ENCODE measurements at regions not wholly inside any gene's neighbourhood (a gene's known extent, or its start where the extent isn't known, plus 50 kb on each side); places are given as distances from the start of the nearest gene placed in this dataset.

- Histone ChIP-seq H3K23ac (ENCODE audit: low read depth, low read length) (no peak overlapping the region), H2BK5ac (ENCODE audit: low read depth, low read length, poor library complexity, severe bottlenecking) (no peak overlapping the region), H3K4me3 (ENCODE audit: insufficient read depth, low read depth, low read length) (no peak overlapping the region), H2AK5ac (ENCODE audit: low read depth, low read length) (no peak overlapping the region), H2BK120ac (ENCODE audit: low read depth, low read length) (no peak overlapping the region), H3K79me1 (ENCODE audit: low read depth in 1 of 2, low read length in 2 of 2) (no peaks in the 10 kb centered on the region), H3K18ac (ENCODE audit: low read depth, low read length) (no peak overlapping the region), H3K27ac (ENCODE audit: insufficient read depth, low read length) (no peak overlapping the region), H2AK9ac (replicated peaks; ENCODE audit: low read depth, low read length, poor library complexity) (no peak overlapping the region), H3K4me2 (ENCODE audit: low read depth, low read length) (no peak overlapping the region), H3K9me1 (ENCODE audit: insufficient read depth, low read length) (no peaks in the 10 kb centered on the region), H3K27me3 (ENCODE audit: control insufficient read depth, insufficient read depth, low read length) (peaks cover 24% of the 10 kb centered on the region; the same call in 1 of the 2 replicates), H3K9me3 (ENCODE audit: control insufficient read depth, insufficient read depth, low read length) (no peaks in the 10 kb centered on the region), H2BK15ac (ENCODE audit: low read depth, low read length) (no peak overlapping the region), H3K36me3 (ENCODE audit: control insufficient read depth, insufficient read depth, low read length) (no peaks in the 10 kb centered on the region), H3K9ac (ENCODE audit: low read depth, low read length) (no peak overlapping the region), H2AFZ (replicated peaks; ENCODE audit: low read length, poor library complexity) (no peak overlapping the region), H3K56ac (ENCODE audit: extremely low read depth, insufficient read depth, low read length) (no peak overlapping the region), H2BK20ac (ENCODE audit: low read depth, low read length) (no peak overlapping the region), H4K91ac (ENCODE audit: insufficient read depth, low read depth, low read length) (no peak overlapping the region), H3K4me1 (ENCODE audit: control insufficient read depth, insufficient read depth, low read length) (no peaks in the 10 kb centered on the region), H4K20me1 (ENCODE audit: insufficient read depth, low read length) (no peaks in the 10 kb centered on the region), H4K5ac (ENCODE audit: low read depth, low read length) (no peak overlapping the region), H3K14ac (replicated peaks; ENCODE audit: low read depth, low read length) (no peak overlapping the region), H3K4ac (ENCODE audit: low read depth, low read length) (no peak overlapping the region), H4K8ac (ENCODE audit: low read depth in 2 of 2, low read length in 2 of 2) (no peak overlapping the region)
- intact Hi-C loops (cut with micrococcal nuclease) = no loop called here
- no peak for TF ChIP-seq MAZ (IDR thresholded peaks at IDR 0.05; ENCODE audit: borderline replicate concordance, low read depth, low read length)
- TF ChIP-seq NFE2L2 (IDR thresholded peaks at IDR 0.05; ENCODE audit: low read depth, low read length) = no peak
- TF ChIP-seq CEBPB (IDR thresholded peaks at IDR 0.05; ENCODE audit: low read depth, low read length) = no peak
- TF ChIP-seq RAD21 (IDR thresholded peaks at IDR 0.05; ENCODE audit: low read length) = no peak
- TF ChIP-seq BHLHE40 (IDR thresholded peaks at IDR 0.05; ENCODE audit: low read depth, low read length) = no peak
- no peak for TF ChIP-seq ELK1 (IDR thresholded peaks at IDR 0.05; ENCODE audit: borderline replicate concordance, low read depth, low read length)
- TF ChIP-seq SMC3 (IDR thresholded peaks at IDR 0.05; ENCODE audit: low read depth, low read length) = no peak
- ChIA-PET CTCF (interaction anchor here (1.1 kb wide), 1 partner anchor 9 kb away, joined by 4 read pairs; no protein-coding TSS in a partner anchor), POLR2A (ENCODE audit: unreplicated experiment) (no interaction called here)
- dilution Hi-C loops (cut with HindIII; ENCODE audit: low sequenced_read_pairs, unreplicated experiment) = no loop called here
- in situ Hi-C loops (cut with MboI; ENCODE audit: low sequenced_read_pairs) = no loop called here
- ATAC-seq (ENCODE audit: low read depth) (no peak), DNase-seq (no peak)
- no TSS peak for BruUV-seq (replicated peaks)
- 81% methylated on average over 3 of the region's 8 CpGs; no CpG with 5 or more reads in 1 of the 2 experiments for WGBS, 2 experiments (ENCODE audit: extremely low coverage in 2 of 2, insufficient read length in 1 of 2)
These were observed 128.3 kb downstream of the TPRA1 start for GRCh38 chr3:127462111-127462655.

Data from IMR-90 (cell line).